ENCODE measurements at regions not wholly inside any gene's neighbourhood (a gene's known extent, or its start where the extent isn't known, plus 50 kb on each side); places are given as distances from the start of the nearest gene placed in this dataset.

- intact Hi-C loops (cut with micrococcal nuclease) (no loop called here), dilution Hi-C loops (cut with MboI; ENCODE audit: extremely low pct_ligation_motif_present, low sequenced_read_pairs) (no loop called here)
- Histone ChIP-seq H2AFZ (ENCODE audit: low read depth, low read length) (no peak overlapping the region), H3K4me3 (replicated peaks in 1 of 3; ENCODE audit: insufficient read depth in 1 of 3, low read depth in 1 of 3, low read length in 3 of 3) (no peak overlapping the region), H3K4me2 (ENCODE audit: insufficient read depth, low read length) (no peak overlapping the region), H3K9me1 (replicated peaks; ENCODE audit: control insufficient read depth, extremely low read depth, insufficient read depth, low read length) (no peaks in the 10 kb centered on the region), H3K27ac (ENCODE audit: insufficient read depth, low read depth, low read length) (no peak overlapping the region), H3K9ac (replicated peaks; ENCODE audit: extremely low read depth, insufficient read depth, low read length) (no peak overlapping the region), H3K36me3 (ENCODE audit: control insufficient read depth in 2 of 2, extremely low read depth in 1 of 2, insufficient read depth in 2 of 2, low read length in 2 of 2) (no peaks in the 10 kb centered on the region), H3K79me2 (ENCODE audit: control insufficient read depth, insufficient read depth, low read length) (no peaks in the 10 kb centered on the region), H3K27me3 (ENCODE audit: control insufficient read depth in 2 of 2, insufficient read depth in 2 of 2, low read length in 2 of 2) (no peaks in the 10 kb centered on the region), H3K4me1 (ENCODE audit: control insufficient read depth, extremely low read depth, insufficient read depth, low read length) (no peaks in the 10 kb centered on the region), H4K20me1 (replicated peaks; ENCODE audit: control insufficient read depth, extremely low read depth, insufficient read depth, low read length) (no peaks in the 10 kb centered on the region), H3K9me3 (replicated peaks; ENCODE audit: control insufficient read depth, insufficient read depth, low read length) (no peaks in the 10 kb centered on the region)
- ChIA-PET POLR2A (no interaction called here), CTCF (no interaction called here)
- no TSS peak for BruUV-seq (replicated peaks)
- TF ChIP-seq FOS (IDR thresholded peaks at IDR 0.05; ENCODE audit: borderline replicate concordance, insufficient read depth, low read length) = no peak
- TF ChIP-seq EZH2 (IDR thresholded peaks at IDR 0.05; ENCODE audit: borderline replicate concordance, low read depth, low read length, severe bottlenecking) = no peak
- FAIRE-seq (no peak), DNase-seq (ENCODE audit: low read depth, low spot score) (no peak)
Measured at GRCh38 chr11:80637571-80637970, 1196.7 kb upstream of the TENM4 start.

GRCh38 chr11:80636999-80637398 is 1196.2 kb upstream of the TENM4 start:
- no peaks in the 10 kb centered on the region for H3K36me3 ChIP-seq (ENCODE audit: control insufficient read depth in 2 of 2, extremely low read depth in 1 of 2, insufficient read depth in 2 of 2, low read length in 2 of 2)
- no peaks in the 10 kb centered on the region for H3K27me3 ChIP-seq (ENCODE audit: control insufficient read depth in 2 of 2, insufficient read depth in 2 of 2, low read length in 2 of 2)
- FAIRE-seq (no peak), DNase-seq (ENCODE audit: low read depth, low spot score) (no peak)
- no peak overlapping the region for H3K27ac ChIP-seq (ENCODE audit: insufficient read depth, low read depth, low read length)
- intact Hi-C loops (cut with micrococcal nuclease) (no loop called here), dilution Hi-C loops (cut with MboI; ENCODE audit: extremely low pct_ligation_motif_present, low sequenced_read_pairs) (no loop called here)
- POLR2A ChIA-PET = no interaction called here
- TF ChIP-seq FOS (IDR thresholded peaks at IDR 0.05; ENCODE audit: borderline replicate concordance, insufficient read depth, low read length) (no peak), POLR2AphosphoS5 (IDR thresholded peaks at IDR 0.05; ENCODE audit: insufficient read depth, low read depth, low read length) (no peak), MAX (IDR thresholded peaks at IDR 0.05; ENCODE audit: insufficient read depth, insufficient read length) (no peak), JUN (IDR thresholded peaks at IDR 0.05; ENCODE audit: borderline replicate concordance, insufficient read depth, insufficient read length, low read depth) (no peak), MYC (IDR thresholded peaks at IDR 0.05; ENCODE audit: low read depth, low read length) (no peak), CTCF (IDR thresholded peaks at IDR 0.05; ENCODE audit: extremely low read depth in 1 of 2, insufficient read depth in 1 of 2, low read depth in 1 of 2, low read length in 2 of 2) (no peak), EZH2 (IDR thresholded peaks at IDR 0.05; ENCODE audit: borderline replicate concordance, low read depth, low read length, severe bottlenecking) (no peak), GATA2 (IDR thresholded peaks at IDR 0.05; ENCODE audit: insufficient read depth, insufficient read length, low read depth, low read length) (no peak), POLR2A (IDR thresholded peaks at IDR 0.05; ENCODE audit: low read depth, low read length) (no peak)
- no peaks in the 10 kb centered on the region for H3K79me2 ChIP-seq (ENCODE audit: control insufficient read depth, insufficient read depth, low read length)
- no peak overlapping the region for H3K4me3 ChIP-seq (replicated peaks in 1 of 3; ENCODE audit: insufficient read depth in 1 of 3, low read depth in 1 of 3, low read length in 3 of 3)
- no peaks in the 10 kb centered on the region for H4K20me1 ChIP-seq (replicated peaks; ENCODE audit: control insufficient read depth, extremely low read depth, insufficient read depth, low read length)
- no peak overlapping the region for H3K9ac ChIP-seq (replicated peaks; ENCODE audit: extremely low read depth, insufficient read depth, low read length)
- H2AFZ ChIP-seq (ENCODE audit: low read depth, low read length) = no peak overlapping the region
- no peaks in the 10 kb centered on the region for H3K4me1 ChIP-seq (ENCODE audit: control insufficient read depth, extremely low read depth, insufficient read depth, low read length)
- no peaks in the 10 kb centered on the region for H3K9me1 ChIP-seq (replicated peaks; ENCODE audit: control insufficient read depth, extremely low read depth, insufficient read depth, low read length)
- CTCF ChIA-PET = no interaction called here
- H3K4me2 ChIP-seq (ENCODE audit: insufficient read depth, low read length) = no peak overlapping the region
- no peaks in the 10 kb centered on the region for H3K9me3 ChIP-seq (replicated peaks; ENCODE audit: control insufficient read depth, insufficient read depth, low read length)
- no TSS peak for BruUV-seq (replicated peaks)
